Type B pancreatic cell (in vitro differentiated cells): ENCODE measurements at regions not wholly inside any gene's neighbourhood (a gene's known extent, or its start where the extent isn't known, plus 50 kb on each side); places are given as distances from the start of the nearest gene placed in this dataset.

ENCODE experiments used
- DNase-seq: peaks from one replicate; pipeline ENCODE4 v3.0.0; 2021; ENCODE audit warnings: mixed read lengths; ENCODE audit not compliant: unreplicated experiment; ENCODE audit errors: extremely low spot score
- H3K27ac Mint-ChIP-seq: 2 replicates; pipeline ENCODE4 v1.8.0; 2021; ENCODE audit warnings: mild to moderate bottlenecking, mixed read lengths
- H3K27me3 Mint-ChIP-seq: 2 replicates; pipeline ENCODE4 v1.8.0; 2021; ENCODE audit warnings: mixed read lengths
- H3K36me3 Mint-ChIP-seq: 2 replicates; pipeline ENCODE4 v1.8.0; 2021; ENCODE audit warnings: mixed read lengths
- H3K4me1 Mint-ChIP-seq: one replicate; pipeline ENCODE4 v1.8.0; 2021; ENCODE audit warnings: mixed read lengths; ENCODE audit not compliant: unreplicated experiment
- H3K4me3 Mint-ChIP-seq: 2 replicates; pipeline ENCODE4 v1.8.0; 2021; ENCODE audit warnings: mild to moderate bottlenecking, mixed read lengths
- H3K9me3 Mint-ChIP-seq: 2 replicates; pipeline ENCODE4 v1.8.0; 2021; ENCODE audit warnings: mixed read lengths
- CTCF ChIP-seq: fragments of 200-600 bp; sonication (generic); conservative IDR thresholded peaks from 2 replicates; pipeline ENCODE4 v1.5.0; 2021; ENCODE audit warnings: antibody characterized with exemption, mild to moderate bottlenecking

- H3K4me1 Mint-ChIP-seq: no peaks in the 10 kb centered on the region
- H3K9me3 Mint-ChIP-seq: no peaks in the 10 kb centered on the region
- H3K4me3 Mint-ChIP-seq: no peak overlapping the region
- H3K36me3 Mint-ChIP-seq: no peaks in the 10 kb centered on the region
- peaks cover 2% of the 10 kb centered on the region for H3K27me3 Mint-ChIP-seq
- TF ChIP-seq CTCF: no peak
- H3K27ac Mint-ChIP-seq: no peak overlapping the region
- no peak for DNase-seq
These were observed 89.1 kb upstream of the SMIM30 start for GRCh38 chr7:113207441-113207840.

DNA sequence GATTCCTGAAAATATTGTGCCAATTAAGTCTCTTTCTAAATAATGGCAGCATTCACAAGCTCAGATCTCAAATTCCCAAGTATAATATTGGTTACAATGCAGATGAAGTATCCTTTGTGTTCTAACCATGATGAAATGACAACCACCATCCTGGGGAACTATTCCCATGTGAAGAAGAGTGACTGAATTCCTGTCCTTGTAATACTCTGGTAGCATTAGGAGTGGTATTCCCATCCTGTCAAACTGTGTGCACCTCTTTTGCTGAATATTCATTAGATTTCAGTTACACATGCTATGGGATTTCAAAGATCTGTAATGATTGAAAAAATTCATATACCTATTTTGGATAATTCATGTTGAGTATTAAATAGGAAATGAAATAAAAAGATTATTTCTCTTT, 86.1 kb upstream of the SMIM30 start:
- no peak overlapping the region for H3K27ac Mint-ChIP-seq
- no peak for TF ChIP-seq CTCF
- H3K27me3 Mint-ChIP-seq: peaks cover 8% of the 10 kb centered on the region
- no peaks in the 10 kb centered on the region for H3K36me3 Mint-ChIP-seq
- no peak for DNase-seq
- no peak overlapping the region for H3K4me3 Mint-ChIP-seq
- H3K9me3 Mint-ChIP-seq: no peaks in the 10 kb centered on the region
- no peaks in the 10 kb centered on the region for H3K4me1 Mint-ChIP-seq

- H3K27me3 Mint-ChIP-seq: peaks cover 8% of the 10 kb centered on the region
- no peaks in the 10 kb centered on the region for H3K4me1 Mint-ChIP-seq
- no peak overlapping the region for H3K27ac Mint-ChIP-seq
- H3K9me3 Mint-ChIP-seq: no peaks in the 10 kb centered on the region
- H3K4me3 Mint-ChIP-seq: no peak overlapping the region
- TF ChIP-seq CTCF: no peak
- H3K36me3 Mint-ChIP-seq: no peaks in the 10 kb centered on the region
- no peak for DNase-seq
These were observed 83.9 kb upstream of the SMIM30 start for GRCh38 chr7:113202284-113202683.

DNA sequence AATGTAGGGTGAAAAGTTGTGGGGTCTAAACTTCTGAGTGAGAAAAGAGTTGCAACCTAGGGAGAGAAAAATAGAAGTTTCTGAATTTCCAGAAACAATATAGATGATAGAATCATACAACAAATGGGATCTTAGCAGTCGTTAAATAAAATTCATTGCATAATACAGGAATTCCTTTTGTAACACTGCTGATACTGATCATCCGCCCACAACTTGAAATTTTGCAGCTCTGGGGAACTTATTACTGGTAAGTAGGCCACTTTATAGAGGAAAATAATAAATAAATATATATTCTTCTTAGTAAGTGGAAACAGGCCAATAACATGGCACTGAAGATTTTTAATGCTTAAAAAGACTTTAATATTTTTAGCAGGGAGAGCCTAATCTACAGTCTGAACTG, 81.9 kb upstream of the SMIM30 start:
- Mint-ChIP-seq H3K36me3 (no peaks in the 10 kb centered on the region), H3K27me3 (peaks cover 8% of the 10 kb centered on the region), H3K9me3 (no peaks in the 10 kb centered on the region), H3K27ac (no peak overlapping the region), H3K4me3 (no peak overlapping the region), H3K4me1 (no peaks in the 10 kb centered on the region)
- DNase-seq: no peak
- TF ChIP-seq CTCF: no peak

GRCh38 chr7:113199841-113200240, 81.5 kb upstream of the SMIM30 start:
- DNase-seq: no peak
- Mint-ChIP-seq H3K36me3 (no peaks in the 10 kb centered on the region), H3K4me1 (no peaks in the 10 kb centered on the region), H3K27ac (no peak overlapping the region), H3K9me3 (no peaks in the 10 kb centered on the region), H3K27me3 (peaks cover 8% of the 10 kb centered on the region), H3K4me3 (no peak overlapping the region)
- no peak for TF ChIP-seq CTCF

DNA sequence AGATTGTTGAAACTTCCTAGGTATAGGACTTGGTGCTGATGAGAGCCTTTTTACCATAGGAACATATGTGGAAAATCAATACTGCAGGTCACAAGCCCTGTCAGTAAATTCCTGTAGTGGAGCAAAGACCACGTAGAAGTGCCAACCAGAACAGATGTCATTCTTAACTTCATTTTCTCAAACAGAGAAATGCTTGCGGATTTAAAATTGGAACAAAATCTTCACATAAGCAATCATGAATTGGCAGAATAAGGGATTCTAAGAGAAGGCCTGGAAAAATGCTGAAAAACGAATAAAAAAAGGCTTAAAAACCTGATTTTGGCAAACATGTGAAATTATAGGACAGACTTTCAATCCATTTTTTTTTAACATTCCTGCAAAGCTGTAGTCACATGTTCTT, 80.8 kb upstream of the SMIM30 start:
- Mint-ChIP-seq H3K27ac (no peak overlapping the region), H3K4me3 (no peak overlapping the region), H3K27me3 (peaks cover 8% of the 10 kb centered on the region), H3K36me3 (no peaks in the 10 kb centered on the region), H3K4me1 (no peaks in the 10 kb centered on the region), H3K9me3 (no peaks in the 10 kb centered on the region)
- no peak for TF ChIP-seq CTCF
- no peak for DNase-seq
